Liver (tissue), 8 donors: ENCODE measurements at regions not wholly inside any gene's neighbourhood (a gene's known extent, or its start where the extent isn't known, plus 50 kb on each side); places are given as distances from the start of the nearest gene placed in this dataset.

Source experiments
- DNase-seq: peaks from one replicate; pipeline ENCODE4 v3.0.0-alpha.2; 2017; ENCODE audit warnings: low spot score
- H3K27ac ChIP-seq, 2 donors: one replicate each; pipeline ENCODE4 v1.7.0; 2013; ENCODE audit warnings: inconsistent platforms in 2 of 2, low read length in 2 of 2, control low read depth in 1 of 2, low read depth in 1 of 2, mild to moderate bottlenecking in 1 of 2
- H3K27me3 ChIP-seq, 4 donors: one replicate each; pipeline versions ENCODE4 v1.6.1 to v1.7.0; 2013; ENCODE audit warnings: low read length in 3 of 4, inconsistent platforms in 1 of 4, mild to moderate bottlenecking in 1 of 4, moderate library complexity in 1 of 4; ENCODE audit not compliant: control insufficient read depth in 4 of 4, insufficient read depth in 4 of 4
- H3K36me3 ChIP-seq, 4 donors: one replicate each; pipeline versions ENCODE4 v1.6.1 to v1.7.0; 2013; ENCODE audit warnings: low read length in 3 of 4, mild to moderate bottlenecking in 3 of 4, low read depth in 1 of 4, moderate library complexity in 1 of 4; ENCODE audit not compliant: control insufficient read depth in 4 of 4, insufficient read depth in 3 of 4
- H3K4me1 ChIP-seq, 4 donors: one replicate each; pipeline versions ENCODE4 v1.6.1 to v1.7.0; 2013; ENCODE audit warnings: low read length in 3 of 4, mild to moderate bottlenecking in 3 of 4, moderate library complexity in 1 of 4; ENCODE audit not compliant: control insufficient read depth in 4 of 4, insufficient read depth in 4 of 4
- H3K4me3 ChIP-seq, 3 donors: one replicate each; pipeline versions ENCODE4 v1.6.1 to v1.7.0; 2013; ENCODE audit warnings: low read length in 3 of 3, control low read depth in 1 of 3, low read depth in 1 of 3, mild to moderate bottlenecking in 1 of 3
- H3K9ac ChIP-seq, 2 donors: one replicate each; pipeline ENCODE4 v1.7.0; 2013; ENCODE audit warnings: low read length in 2 of 2, mild to moderate bottlenecking in 2 of 2, moderate library complexity in 2 of 2, control low read depth in 1 of 2, low read depth in 1 of 2
- H3K9me3 ChIP-seq, 4 donors: one replicate each; pipeline versions ENCODE4 v1.6.1 to v1.7.0; 2013; ENCODE audit warnings: low read length in 3 of 4; ENCODE audit not compliant: control insufficient read depth in 4 of 4
- ATF3 ChIP-seq: IDR thresholded peaks from 2 replicates; pipeline ENCODE4 v1.6.1; 2016; ENCODE audit warnings: antibody characterized with exemption
- CTCF ChIP-seq: fragments of 150-350 bp; IDR thresholded peaks from 2 replicates; pipeline ENCODE4 v1.5.1; 2017; ENCODE audit warnings: improper control_type of control experiment, low read depth, low read length; ENCODE audit not compliant: missing input control
- EGR1 ChIP-seq, 2 donors: IDR thresholded peaks; 2 replicates each; pipeline ENCODE4 v1.6.1; 2016 to 2018; ENCODE audit warnings: antibody characterized with exemption in 2 of 2, low read depth in 2 of 2
- FOXA1 ChIP-seq: IDR thresholded peaks from 2 replicates; pipeline ENCODE4 v1.6.1; 2016; ENCODE audit warnings: antibody characterized with exemption
- FOXA2 ChIP-seq: IDR thresholded peaks from 2 replicates; pipeline ENCODE4 v1.6.1; 2016; ENCODE audit warnings: antibody characterized with exemption
- GABPA ChIP-seq, 2 donors: IDR thresholded peaks in 1 of 2; conservative IDR thresholded peaks in 1 of 2; 2 replicates each; pipeline ENCODE4 v1.6.1; 2016; ENCODE audit warnings: antibody characterized with exemption in 2 of 2, mild to moderate bottlenecking in 1 of 2, moderate library complexity in 1 of 2
- HNF4A ChIP-seq, 2 donors: conservative IDR thresholded peaks; 2 replicates each; pipeline ENCODE4 v1.6.1; 2016; ENCODE audit warnings: antibody characterized with exemption in 2 of 2, mild to moderate bottlenecking in 2 of 2
- HNF4G ChIP-seq: IDR thresholded peaks from 2 replicates; pipeline ENCODE4 v1.6.1; 2016; ENCODE audit warnings: antibody characterized with exemption
- JUND ChIP-seq, 2 donors: IDR thresholded peaks; 2 replicates each; pipeline ENCODE4 v1.6.1; 2016; ENCODE audit warnings: antibody characterized with exemption in 2 of 2
- MAX ChIP-seq: IDR thresholded peaks from 2 replicates; pipeline ENCODE4 v1.6.1; 2016; ENCODE audit warnings: antibody characterized with exemption
- NR2F2 ChIP-seq: IDR thresholded peaks from 2 replicates; pipeline ENCODE4 v1.6.1; 2016; ENCODE audit warnings: antibody characterized with exemption
- RAD21 ChIP-seq, 2 donors: IDR thresholded peaks; 2 replicates each; pipeline ENCODE4 v1.6.1; 2016; ENCODE audit warnings: antibody characterized with exemption in 2 of 2, mild to moderate bottlenecking in 2 of 2
- REST ChIP-seq: IDR thresholded peaks from 2 replicates; pipeline ENCODE4 v1.6.1; 2016; ENCODE audit warnings: antibody characterized with exemption, mild to moderate bottlenecking
- RXRA ChIP-seq, 2 donors: IDR thresholded peaks; 2 replicates each; pipeline ENCODE4 v1.6.1; 2017 to 2018; ENCODE audit warnings: antibody characterized with exemption in 2 of 2, mild to moderate bottlenecking in 1 of 2
- SP1 ChIP-seq: IDR thresholded peaks from 2 replicates; pipeline ENCODE4 v1.6.1; 2018; ENCODE audit warnings: antibody characterized with exemption, mild to moderate bottlenecking
- TAF1 ChIP-seq: conservative IDR thresholded peaks from 2 replicates; pipeline ENCODE4 v1.6.1; 2016; ENCODE audit warnings: antibody characterized with exemption, mild to moderate bottlenecking
- YY1 ChIP-seq: IDR thresholded peaks from 2 replicates; pipeline ENCODE4 v1.6.1; 2016; ENCODE audit warnings: antibody characterized with exemption, mild to moderate bottlenecking
- ZBTB33 ChIP-seq: IDR thresholded peaks from 2 replicates; pipeline ENCODE4 v1.6.1; 2016; ENCODE audit warnings: antibody characterized with exemption
- WGBS: extraction: QIAGEN DNeasy Blood & Tissue Kit; methylation state at CpG from one replicate; pipeline ENCODE4 v1.1.7; 2013; 5-methylcytosine and 5-hydroxymethylcytosine counted together
- donor health status: healthy.
- donor health status: healthy.
- donor health status: healthy.
- donor health status: healthy.
- donor health status: healthy.

- Histone ChIP-seq H3K4me3 (no peak overlapping the region), H3K4me1 (no peaks in the 10 kb centered on the region), H3K27ac (no peak overlapping the region), H3K36me3 (no peaks in the 10 kb centered on the region), H3K9ac (no peak overlapping the region), H3K27me3 (no peaks in the 10 kb centered on the region), H3K9me3 (no peaks in the 10 kb centered on the region)
- no peak for TF ChIP-seq MAX
- no peak for TF ChIP-seq HNF4A (conservative IDR thresholded peaks at IDR 0.05)
- no peak for TF ChIP-seq HNF4G
- no peak for DNase-seq
- 95% methylated on average over 5 of the region's 5 CpGs for WGBS
Measured at GRCh38 chr22:23410411-23410810, 169.7 kb downstream of the IGLL1 start.

GRCh38 chr22:23409976-23410375 lies 170.1 kb downstream of the IGLL1 start:
- Histone ChIP-seq H3K9me3 (no peaks in the 10 kb centered on the region), H3K4me3 (no peak overlapping the region), H3K27me3 (peaks cover 0 to under 1% (median 0%) of the 10 kb centered on the region in 4 donors), H3K4me1 (no peaks in the 10 kb centered on the region), H3K9ac (no peak overlapping the region), H3K36me3 (no peaks in the 10 kb centered on the region), H3K27ac (no peak overlapping the region)
- DNase-seq = no peak
- 74% methylated on average over 8 of the region's 8 CpGs for WGBS
- no peak for TF ChIP-seq RAD21 (IDR thresholded peaks at IDR 0.05)
- no peak for TF ChIP-seq CTCF
- no peak for TF ChIP-seq SP1
- TF ChIP-seq HNF4A (conservative IDR thresholded peaks at IDR 0.05) = no peak
- no peak for TF ChIP-seq HNF4G
- no peak for TF ChIP-seq TAF1
- TF ChIP-seq ZBTB33 = no peak
- TF ChIP-seq FOXA1 = no peak
- no peak for TF ChIP-seq GABPA (IDR thresholded peaks at IDR 0.05 in 1 of 2, conservative IDR thresholded peaks at IDR 0.05 in 1 of 2)
- no peak for TF ChIP-seq MAX
- TF ChIP-seq REST = no peak
- TF ChIP-seq NR2F2 = no peak
- TF ChIP-seq ATF3 = no peak
- no peak for TF ChIP-seq EGR1 (IDR thresholded peaks at IDR 0.05; ENCODE audit: low read depth in 2 of 2)
- no peak for TF ChIP-seq FOXA2
- TF ChIP-seq JUND (IDR thresholded peaks at IDR 0.05) = no peak
- TF ChIP-seq YY1 = no peak
- no peak for TF ChIP-seq RXRA (IDR thresholded peaks at IDR 0.05)
